ENCODE measurements at regions not wholly inside any gene's neighbourhood (a gene's known extent, or its start where the extent isn't known, plus 50 kb on each side); places are given as distances from the start of the nearest gene placed in this dataset.

GRCh38 chr15:57873564-57874209, 167.2 kb downstream of the POLR2M start:
- Histone ChIP-seq H3K4me3 (ENCODE audit: insufficient read length, low read depth) (no peak overlapping the region), H3K27me3 (ENCODE audit: insufficient read depth, insufficient read length) (no peaks in the 10 kb centered on the region), H3K9ac (ENCODE audit: insufficient read length, low read depth) (no peak overlapping the region), H3K9me3 (ENCODE audit: insufficient read depth, low read length) (peaks cover 10% of the 10 kb centered on the region), H3K36me3 (ENCODE audit: insufficient read depth, insufficient read length, low read length) (no peaks in the 10 kb centered on the region), H3K4me1 (ENCODE audit: insufficient read depth, insufficient read length) (no peaks in the 10 kb centered on the region)
- TF ChIP-seq SUZ12 (IDR thresholded peaks at IDR 0.05; ENCODE audit: extremely low read depth, insufficient read depth, insufficient read length) (no peak), YY1 (IDR thresholded peaks at IDR 0.05; ENCODE audit: insufficient read depth, insufficient read length) (no peak), ZNF274 (IDR thresholded peaks at IDR 0.05; ENCODE audit: low read depth, low read length) (no peak)
- DNase-seq (ENCODE audit: low read depth, low spot score): no peak

- Histone ChIP-seq H3K27me3 (ENCODE audit: insufficient read depth, insufficient read length) (no peaks in the 10 kb centered on the region), H3K4me3 (ENCODE audit: insufficient read length, low read depth) (no peak overlapping the region), H3K4me1 (ENCODE audit: insufficient read depth, insufficient read length) (no peaks in the 10 kb centered on the region), H3K36me3 (ENCODE audit: insufficient read depth, insufficient read length, low read length) (no peaks in the 10 kb centered on the region), H3K9me3 (ENCODE audit: insufficient read depth, low read length) (peaks cover 7% of the 10 kb centered on the region; the same call in 1 of the 2 replicates), H3K9ac (ENCODE audit: insufficient read length, low read depth) (no peak overlapping the region)
- TF ChIP-seq SUZ12 (IDR thresholded peaks at IDR 0.05; ENCODE audit: extremely low read depth, insufficient read depth, insufficient read length) (no peak), ZNF274 (IDR thresholded peaks at IDR 0.05; ENCODE audit: low read depth, low read length) (no peak), YY1 (IDR thresholded peaks at IDR 0.05; ENCODE audit: insufficient read depth, insufficient read length) (no peak)
- DNase-seq (ENCODE audit: low read depth, low spot score): no peak
Observed at GRCh38 chr15:57875347-57875746, 168.8 kb downstream of the POLR2M start.

DNA sequence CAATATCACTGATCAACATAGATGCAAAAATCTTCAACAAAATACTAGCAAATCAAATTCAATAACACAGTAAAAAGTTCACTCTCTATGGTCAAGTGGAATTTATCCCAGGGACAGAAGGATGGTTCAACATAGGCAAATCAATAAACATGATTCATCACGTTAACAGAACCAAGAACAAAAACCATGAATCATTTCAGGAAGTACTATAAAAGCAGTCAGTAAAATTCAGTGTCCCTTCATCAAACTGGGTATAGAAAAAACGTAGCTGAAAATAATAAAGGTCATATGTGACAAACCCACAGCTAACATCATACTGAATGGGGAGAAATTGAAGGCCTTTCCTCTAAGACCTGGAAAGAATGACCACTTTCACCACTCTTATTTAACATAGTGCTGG, 172.1 kb downstream of the POLR2M start:
- Histone ChIP-seq H3K9me3 (ENCODE audit: insufficient read depth, low read length) (peaks cover 7% of the 10 kb centered on the region; the same call in 1 of the 2 replicates), H3K36me3 (ENCODE audit: insufficient read depth, insufficient read length, low read length) (no peaks in the 10 kb centered on the region), H3K9ac (ENCODE audit: insufficient read length, low read depth) (no peak overlapping the region), H3K4me1 (ENCODE audit: insufficient read depth, insufficient read length) (no peaks in the 10 kb centered on the region), H3K4me3 (ENCODE audit: insufficient read length, low read depth) (no peak overlapping the region), H3K27me3 (ENCODE audit: insufficient read depth, insufficient read length) (no peaks in the 10 kb centered on the region)
- DNase-seq (ENCODE audit: low read depth, low spot score): no peak
- TF ChIP-seq YY1 (IDR thresholded peaks at IDR 0.05; ENCODE audit: insufficient read depth, insufficient read length) (no peak), ZNF274 (IDR thresholded peaks at IDR 0.05; ENCODE audit: low read depth, low read length) (no peak), SUZ12 (IDR thresholded peaks at IDR 0.05; ENCODE audit: extremely low read depth, insufficient read depth, insufficient read length) (no peak)

GRCh38 chr15:57881361-57881760, 174.8 kb downstream of the POLR2M start:
- no peak for DNase-seq (ENCODE audit: low read depth, low spot score)
- no peaks in the 10 kb centered on the region for H3K4me1 ChIP-seq (ENCODE audit: insufficient read depth, insufficient read length)
- TF ChIP-seq SUZ12 (IDR thresholded peaks at IDR 0.05; ENCODE audit: extremely low read depth, insufficient read depth, insufficient read length) (no peak), YY1 (IDR thresholded peaks at IDR 0.05; ENCODE audit: insufficient read depth, insufficient read length) (no peak), ZNF274 (IDR thresholded peaks at IDR 0.05; ENCODE audit: low read depth, low read length) (no peak)
- H3K4me3 ChIP-seq (ENCODE audit: insufficient read length, low read depth): no peak overlapping the region
- no peaks in the 10 kb centered on the region for H3K36me3 ChIP-seq (ENCODE audit: insufficient read depth, insufficient read length, low read length)
- H3K9ac ChIP-seq (ENCODE audit: insufficient read length, low read depth): no peak overlapping the region
- H3K27me3 ChIP-seq (ENCODE audit: insufficient read depth, insufficient read length): no peaks in the 10 kb centered on the region
- H3K9me3 ChIP-seq (ENCODE audit: insufficient read depth, low read length): 0 out of 2 replicates have a peak, but pooled peaks cover 1% of the 10 kb centered on the region

GRCh38 chr15:57881972-57882371, 175.5 kb downstream of the POLR2M start:
- Histone ChIP-seq H3K36me3 (ENCODE audit: insufficient read depth, insufficient read length, low read length) (no peaks in the 10 kb centered on the region), H3K9ac (ENCODE audit: insufficient read length, low read depth) (no peak overlapping the region), H3K4me3 (ENCODE audit: insufficient read length, low read depth) (no peak overlapping the region), H3K9me3 (ENCODE audit: insufficient read depth, low read length) (no peaks in the 10 kb centered on the region), H3K4me1 (ENCODE audit: insufficient read depth, insufficient read length) (no peaks in the 10 kb centered on the region), H3K27me3 (ENCODE audit: insufficient read depth, insufficient read length) (no peaks in the 10 kb centered on the region)
- DNase-seq (ENCODE audit: low read depth, low spot score): no peak
- TF ChIP-seq SUZ12 (IDR thresholded peaks at IDR 0.05; ENCODE audit: extremely low read depth, insufficient read depth, insufficient read length) (no peak), ZNF274 (IDR thresholded peaks at IDR 0.05; ENCODE audit: low read depth, low read length) (no peak), YY1 (IDR thresholded peaks at IDR 0.05; ENCODE audit: insufficient read depth, insufficient read length) (no peak)

DNA sequence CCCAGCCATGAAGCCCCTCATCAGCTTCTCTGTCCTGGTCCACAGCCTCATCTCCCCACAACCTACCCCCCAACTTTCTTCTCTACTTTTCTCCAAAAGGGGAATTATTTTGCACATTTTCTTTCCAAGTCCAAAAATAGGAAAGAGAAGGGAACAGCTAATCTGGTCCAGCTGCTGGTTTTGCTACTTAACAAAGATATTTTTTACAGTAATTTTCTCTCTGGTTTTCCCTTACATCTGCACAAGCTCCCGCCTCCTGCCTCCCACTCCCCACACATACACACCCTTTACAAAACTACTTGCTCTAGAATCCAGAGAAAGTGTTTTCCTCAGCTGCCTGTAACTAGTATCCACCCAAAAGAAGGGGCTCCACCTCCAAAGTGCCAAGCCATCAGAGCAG, 177.2 kb downstream of the POLR2M start:
- TF ChIP-seq ZNF274 (IDR thresholded peaks at IDR 0.05; ENCODE audit: low read depth, low read length) (no peak), YY1 (IDR thresholded peaks at IDR 0.05; ENCODE audit: insufficient read depth, insufficient read length) (no peak), SUZ12 (IDR thresholded peaks at IDR 0.05; ENCODE audit: extremely low read depth, insufficient read depth, insufficient read length) (no peak)
- H3K4me3 ChIP-seq (ENCODE audit: insufficient read length, low read depth): no peak overlapping the region

DNA sequence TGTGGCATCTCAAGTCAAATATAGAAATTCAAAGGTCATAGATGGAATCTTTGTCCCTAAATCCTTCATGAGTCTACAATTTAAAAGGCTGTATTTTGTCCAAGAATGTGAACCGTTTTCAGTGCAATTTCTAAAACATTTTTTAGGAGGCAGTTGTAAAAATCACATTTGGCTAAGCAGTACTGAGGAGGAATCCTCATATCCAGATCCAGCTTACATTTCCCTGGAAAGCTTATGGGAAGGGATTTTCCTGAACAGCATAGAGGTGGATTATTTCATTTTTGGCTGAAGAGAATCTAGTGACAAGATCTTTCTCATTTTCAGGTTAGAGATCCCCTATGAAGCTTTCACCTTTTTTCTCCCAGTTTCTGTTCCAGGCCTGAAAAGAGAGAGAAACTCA, 178.4 kb downstream of the POLR2M start:
- Histone ChIP-seq H3K27me3 (ENCODE audit: insufficient read depth, insufficient read length) (no peaks in the 10 kb centered on the region), H3K4me1 (ENCODE audit: insufficient read depth, insufficient read length) (no peaks in the 10 kb centered on the region), H3K9ac (ENCODE audit: insufficient read length, low read depth) (no peak overlapping the region), H3K9me3 (ENCODE audit: insufficient read depth, low read length) (no peaks in the 10 kb centered on the region), H3K4me3 (ENCODE audit: insufficient read length, low read depth) (no peak overlapping the region), H3K36me3 (ENCODE audit: insufficient read depth, insufficient read length, low read length) (no peaks in the 10 kb centered on the region)
- DNase-seq (ENCODE audit: low read depth, low spot score): no peak
- TF ChIP-seq ZNF274 (IDR thresholded peaks at IDR 0.05; ENCODE audit: low read depth, low read length) (no peak), YY1 (IDR thresholded peaks at IDR 0.05; ENCODE audit: insufficient read depth, insufficient read length) (no peak)

More for the DNA sequence above, 177.2 kb downstream of the POLR2M start:
- no peak overlapping the region for H3K9ac ChIP-seq (ENCODE audit: insufficient read length, low read depth)
- H3K36me3 ChIP-seq (ENCODE audit: insufficient read depth, insufficient read length, low read length): no peaks in the 10 kb centered on the region
- DNase-seq (ENCODE audit: low read depth, low spot score): no peak
- no peaks in the 10 kb centered on the region for H3K9me3 ChIP-seq (ENCODE audit: insufficient read depth, low read length)
- H3K4me1 ChIP-seq (ENCODE audit: insufficient read depth, insufficient read length): no peaks in the 10 kb centered on the region
- no peaks in the 10 kb centered on the region for H3K27me3 ChIP-seq (ENCODE audit: insufficient read depth, insufficient read length)

Data from NT2/D1 (cell line).